Stomach (tissue), 8 donors: ENCODE measurements at regions not wholly inside any gene's neighbourhood (a gene's known extent, or its start where the extent isn't known, plus 50 kb on each side); places are given as distances from the start of the nearest gene placed in this dataset.

Experiments used
- DNase-seq, 2 donors: peaks; one replicate each; pipeline versions ENCODE4 v3.0.0 to v3.0.0-alpha.2; 2013 to 2019
- H3K27ac ChIP-seq, 5 donors: fragments of 200-600 bp in 4 of 5; sonication (generic) in 4 of 5; one replicate each; pipeline ENCODE4 v1.5.1; 2013 to 2019; ENCODE audit warnings: mild to moderate bottlenecking in 1 of 5, moderate library complexity in 1 of 5
- H3K27me3 ChIP-seq, 3 donors: fragments of 200-600 bp; sonication (generic); one replicate each; pipeline ENCODE4 v1.5.1; 2017 to 2019; ENCODE audit warnings: mixed run types in 1 of 3
- H3K36me3 ChIP-seq, 4 donors: fragments of 200-600 bp; sonication (generic); 1 replicate in 3 of 4; 2 replicates in 1 of 4; pipeline ENCODE4 v1.5.1; 2016 to 2019
- H3K4me1 ChIP-seq, 4 donors: fragments of 200-600 bp; sonication (generic); one replicate each; pipeline ENCODE4 v1.5.1; 2016 to 2019
- H3K4me3 ChIP-seq, 4 donors: fragments of 200-600 bp; sonication (generic) in 3 of 4; one replicate each; pipeline ENCODE4 v1.5.1; 2016 to 2019; ENCODE audit warnings: mild to moderate bottlenecking in 1 of 4
- H3K9me3 ChIP-seq, 4 donors: fragments of 200-600 bp; sonication (generic); one replicate each; pipeline ENCODE4 v1.5.1; 2016 to 2019
- EP300 ChIP-seq: sonication (generic); formaldehyde crosslinking; IDR thresholded peaks from one replicate; pipeline ENCODE4 v1.6.1; 2017; ENCODE audit warnings: antibody characterized with exemption
- POLR2A ChIP-seq, 4 donors: fragments of 450-650 bp; IDR thresholded peaks; one replicate each; pipeline ENCODE4 v1.6.1; 2016; ENCODE audit warnings: antibody characterized with exemption in 4 of 4, control low read depth in 2 of 4, mild to moderate bottlenecking in 1 of 4, moderate library complexity in 1 of 4
- POLR2AphosphoS5 ChIP-seq, 3 donors: sonication (generic); formaldehyde crosslinking; IDR thresholded peaks; one replicate each; pipeline ENCODE4 v1.6.1; 2016; ENCODE audit warnings: antibody characterized with exemption in 3 of 3
- WGBS, 5 donors: extraction: QIAGEN DNeasy Blood & Tissue Kit in 3 of 5; methylation state at CpG; one replicate each; pipeline versions ENCODE4 v1.1.5 to v1.1.7; 2013 to 2018; 5-methylcytosine and 5-hydroxymethylcytosine counted together
- intact Hi-C: fragments of 100-400 bp; cut with DNase I; formaldehyde crosslinking; loops from one replicate; pipeline ENCODE4 v1.15.1; 2023; ENCODE audit warnings: low total_unique reads
- TF ChIP-seq, protein P1 (sequence below), 7 experiments: fragments of 450-650 bp in 4 of 7; fragments of 200-600 bp in 3 of 7; sonication (generic) in 3 of 7; IDR thresholded peaks; one replicate each; pipeline ENCODE4 v1.5.1; 2016 to 2019; ENCODE audit warnings: antibody characterized with exemption in 7 of 7, control low read depth in 2 of 7, mild to moderate bottlenecking in 1 of 7
- donor health status: healthy with polysubstance abuse.
- donor health status: Bipolar disorder and iron deficiency.
- donor health status: healthy.

DNA sequence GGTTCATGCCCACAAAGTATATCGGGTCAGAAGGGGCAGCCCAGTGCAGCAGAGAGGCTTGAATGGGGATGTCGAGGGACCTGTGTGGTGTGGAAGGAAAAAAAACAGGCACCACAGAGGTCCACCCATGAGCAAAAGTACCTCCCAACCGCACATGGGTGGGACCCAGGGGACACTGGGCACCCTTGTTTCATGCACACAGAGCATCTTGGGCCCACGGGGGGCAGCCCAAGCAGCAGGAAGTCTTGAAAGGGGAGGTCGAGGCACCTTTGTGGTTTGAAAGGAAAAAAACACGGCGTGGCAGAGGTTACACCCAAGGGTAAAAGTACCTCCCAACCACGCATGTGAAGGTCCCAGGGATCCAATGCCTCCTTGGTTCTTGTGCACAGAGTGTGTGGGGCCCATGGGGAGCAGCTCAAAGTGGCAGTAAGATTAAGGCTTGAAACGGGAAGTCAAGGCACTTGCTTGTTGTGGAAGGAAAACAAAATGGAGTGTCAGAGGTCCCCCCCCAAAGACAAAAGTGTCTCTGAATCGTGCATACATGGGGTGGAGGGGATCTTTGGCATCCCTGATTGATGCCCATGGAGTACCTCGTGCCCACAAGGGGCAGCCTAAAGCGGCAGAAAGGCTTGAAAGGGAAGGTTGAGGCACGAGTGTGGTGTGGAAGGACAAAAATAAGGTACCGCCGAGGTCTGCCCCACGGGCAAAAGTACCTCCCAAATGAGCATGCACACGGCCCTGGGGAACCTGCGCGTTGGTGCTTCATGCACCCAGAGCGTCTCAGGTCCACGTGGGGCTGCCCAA is 575.5 kb downstream of the ALG10 start:
- no peak overlapping the region for H3K4me3 ChIP-seq
- intact Hi-C loops = no loop called here
- TF ChIP-seq EP300 (no peak), POLR2A (IDR thresholded peaks at IDR 0.05) (no peak), POLR2AphosphoS5 (IDR thresholded peaks at IDR 0.05) (no peak)
- TF ChIP-seq, protein P1, sequence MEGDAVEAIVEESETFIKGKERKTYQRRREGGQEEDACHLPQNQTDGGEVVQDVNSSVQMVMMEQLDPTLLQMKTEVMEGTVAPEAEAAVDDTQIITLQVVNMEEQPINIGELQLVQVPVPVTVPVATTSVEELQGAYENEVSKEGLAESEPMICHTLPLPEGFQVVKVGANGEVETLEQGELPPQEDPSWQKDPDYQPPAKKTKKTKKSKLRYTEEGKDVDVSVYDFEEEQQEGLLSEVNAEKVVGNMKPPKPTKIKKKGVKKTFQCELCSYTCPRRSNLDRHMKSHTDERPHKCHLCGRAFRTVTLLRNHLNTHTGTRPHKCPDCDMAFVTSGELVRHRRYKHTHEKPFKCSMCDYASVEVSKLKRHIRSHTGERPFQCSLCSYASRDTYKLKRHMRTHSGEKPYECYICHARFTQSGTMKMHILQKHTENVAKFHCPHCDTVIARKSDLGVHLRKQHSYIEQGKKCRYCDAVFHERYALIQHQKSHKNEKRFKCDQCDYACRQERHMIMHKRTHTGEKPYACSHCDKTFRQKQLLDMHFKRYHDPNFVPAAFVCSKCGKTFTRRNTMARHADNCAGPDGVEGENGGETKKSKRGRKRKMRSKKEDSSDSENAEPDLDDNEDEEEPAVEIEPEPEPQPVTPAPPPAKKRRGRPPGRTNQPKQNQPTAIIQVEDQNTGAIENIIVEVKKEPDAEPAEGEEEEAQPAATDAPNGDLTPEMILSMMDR (IDR thresholded peaks at IDR 0.05) = no peak
- no peaks in the 10 kb centered on the region for H3K36me3 ChIP-seq
- H3K27ac ChIP-seq = no peak overlapping the region
- no peaks in the 10 kb centered on the region for H3K4me1 ChIP-seq
- no peaks in the 10 kb centered on the region for H3K27me3 ChIP-seq
- peaks cover 42 to 100% (median 99%) of the 10 kb centered on the region in 4 donors for H3K9me3 ChIP-seq
- WGBS, 5 donors = 60 to 71% (median 66%) methylated on average over 21 of the region's 21 CpGs
- DNase-seq = peak in 1 of 2 donors; percentile 19

DNA sequence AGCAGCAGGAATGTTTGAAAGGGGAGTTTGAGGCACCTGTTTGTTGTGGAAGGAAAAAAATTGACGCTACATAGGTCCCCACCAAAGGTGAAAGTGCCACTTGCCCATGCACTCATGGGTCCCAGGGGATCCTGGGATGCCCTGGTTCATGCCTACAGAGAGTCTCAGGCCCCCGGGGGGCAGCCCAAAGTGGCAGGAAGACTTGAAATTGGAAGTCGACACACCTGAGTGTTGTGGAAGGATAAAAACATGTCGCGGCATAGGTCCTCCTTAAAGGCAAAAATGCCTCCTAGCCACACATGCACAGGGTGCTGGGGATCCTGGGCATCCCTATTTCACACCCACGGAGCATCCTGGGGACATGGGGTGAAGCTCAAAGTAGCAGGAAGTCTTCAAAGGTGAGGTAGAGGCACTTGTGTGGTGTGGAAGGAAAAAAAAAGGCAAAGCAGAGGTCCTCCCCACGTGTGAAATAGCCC is 576.1 kb downstream of the ALG10 start:
- Histone ChIP-seq H3K36me3 (no peaks in the 10 kb centered on the region), H3K9me3 (peaks cover 39 to 100% (median 99%) of the 10 kb centered on the region in 4 donors), H3K27me3 (no peaks in the 10 kb centered on the region), H3K27ac (no peak overlapping the region), H3K4me3 (no peak overlapping the region), H3K4me1 (no peaks in the 10 kb centered on the region)
- intact Hi-C loops = no loop called here
- TF ChIP-seq POLR2A (IDR thresholded peaks at IDR 0.05) (no peak), POLR2AphosphoS5 (IDR thresholded peaks at IDR 0.05) (no peak), EP300 (no peak)
- TF ChIP-seq, protein P1 (IDR thresholded peaks at IDR 0.05) = no peak
- WGBS, 5 donors = 46 to 62% (median 61%) methylated on average over 7 of the region's 7 CpGs
- DNase-seq = no peak

DNA sequence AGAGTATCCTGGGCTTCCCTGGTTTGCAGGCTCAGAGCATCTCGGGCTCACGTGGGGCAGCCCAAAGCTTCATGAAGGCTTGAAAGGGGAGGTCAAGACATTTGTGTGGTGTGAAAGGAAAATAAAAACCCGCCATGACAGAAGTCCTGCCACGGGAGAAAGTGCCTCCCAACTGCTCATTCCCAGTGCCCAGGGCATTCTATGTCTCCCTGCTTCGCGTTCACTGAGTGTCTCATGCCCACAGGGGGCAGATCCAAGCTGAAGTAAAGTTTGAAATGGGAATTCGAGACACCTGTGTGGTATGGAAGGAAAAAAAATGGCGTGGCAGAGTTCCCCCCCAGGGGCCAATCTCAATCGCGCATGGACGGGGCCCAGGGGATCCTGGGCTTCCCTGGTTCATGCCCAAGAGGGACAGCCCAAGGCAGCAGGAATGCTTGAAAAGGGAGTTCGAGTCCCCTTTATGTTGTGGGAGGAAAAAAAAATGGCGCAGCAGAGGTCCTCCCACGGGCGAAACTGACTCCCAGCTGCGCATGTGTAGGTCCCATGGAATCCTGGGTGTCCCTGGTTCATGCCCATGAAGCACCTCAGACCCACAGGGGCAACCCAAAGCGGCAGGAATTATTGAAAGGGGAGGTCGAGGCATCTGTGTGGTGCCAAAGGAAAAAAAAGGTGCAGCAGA is 576.7 kb downstream of the ALG10 start:
- 63 to 71% (median 64%) methylated on average over 18 of the region's 18 CpGs for WGBS, 5 donors
- no peaks in the 10 kb centered on the region for H3K4me1 ChIP-seq
- H3K4me3 ChIP-seq = no peak overlapping the region
- DNase-seq = peak in 1 of 2 donors; percentile 16
- no peaks in the 10 kb centered on the region for H3K27me3 ChIP-seq
- H3K9me3 ChIP-seq = peaks cover 34 to 100% (median 99%) of the 10 kb centered on the region in 4 donors
- H3K36me3 ChIP-seq = no peaks in the 10 kb centered on the region
- H3K27ac ChIP-seq = no peak overlapping the region
- TF ChIP-seq, protein P1 (IDR thresholded peaks at IDR 0.05) = no peak
- TF ChIP-seq EP300 (no peak), POLR2AphosphoS5 (IDR thresholded peaks at IDR 0.05) (no peak), POLR2A (IDR thresholded peaks at IDR 0.05) (no peak)
- intact Hi-C loops = no loop called here

DNA sequence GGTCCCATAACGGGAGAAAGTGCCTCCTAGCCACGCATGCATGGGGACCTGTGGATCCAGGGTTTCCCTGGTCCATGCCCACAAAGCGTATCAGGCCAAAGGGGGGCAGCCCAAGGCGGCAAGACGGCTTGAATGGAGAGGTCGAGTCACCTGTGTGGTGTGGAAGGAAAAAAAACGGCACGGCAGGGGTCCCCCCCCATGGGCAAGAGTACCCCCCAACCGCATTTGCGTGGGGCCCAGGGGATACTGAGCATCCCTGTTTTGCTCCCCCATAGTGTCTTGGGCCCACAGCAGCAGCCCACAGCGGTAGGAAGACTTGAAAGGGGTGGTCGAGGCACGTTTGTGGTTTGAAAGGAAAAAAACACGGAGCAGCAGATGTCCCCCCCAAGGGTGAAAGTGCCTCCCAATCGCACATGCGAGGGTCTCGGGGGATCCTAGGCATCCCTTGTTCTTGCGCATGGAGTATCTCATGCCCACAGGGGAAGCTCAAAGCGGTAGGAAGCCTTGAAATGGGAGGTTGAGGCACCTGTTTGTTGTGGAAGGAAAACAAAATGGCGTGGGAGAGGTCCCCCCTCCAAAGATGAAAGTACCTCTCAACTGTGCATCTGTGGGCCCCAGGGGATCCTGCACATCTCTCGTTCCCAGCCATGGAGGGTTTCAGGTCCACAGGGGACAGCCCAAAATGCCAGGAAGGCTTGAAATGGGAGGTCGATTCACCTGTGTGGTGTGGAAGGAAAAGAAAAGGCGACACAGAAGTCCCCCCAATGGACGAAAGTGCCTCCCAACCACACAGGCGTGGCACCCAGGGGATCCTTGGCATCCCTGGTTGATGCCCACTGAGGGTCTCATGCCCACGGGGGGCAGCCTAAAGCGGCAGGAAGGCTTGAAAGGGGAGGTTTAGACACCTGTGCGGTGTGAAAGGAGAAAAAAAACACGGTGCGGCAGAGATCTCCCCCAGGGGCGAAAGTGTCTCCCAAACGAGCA is 577.5 kb downstream of the ALG10 start:
- Histone ChIP-seq H3K27ac (no peak overlapping the region), H3K4me1 (no peaks in the 10 kb centered on the region), H3K9me3 (peaks cover 36 to 100% (median 99%) of the 10 kb centered on the region in 4 donors), H3K36me3 (no peaks in the 10 kb centered on the region), H3K27me3 (no peaks in the 10 kb centered on the region), H3K4me3 (no peak overlapping the region)
- intact Hi-C loops = no loop called here
- TF ChIP-seq EP300 = no peak
- TF ChIP-seq, protein P1 (IDR thresholded peaks at IDR 0.05) = no peak
- TF ChIP-seq POLR2A (IDR thresholded peaks at IDR 0.05) = no peak
- TF ChIP-seq POLR2AphosphoS5 (IDR thresholded peaks at IDR 0.05) = no peak
- no peak for DNase-seq
- 66 to 71% (median 68%) methylated on average over 32 of the region's 32 CpGs for WGBS, 5 donors
